GM19372 (cell line): ENCODE measurements at regions not wholly inside any gene's neighbourhood (a gene's known extent, or its start where the extent isn't known, plus 50 kb on each side); places are given as distances from the start of the nearest gene placed in this dataset.
A peak's percentile ranks its signal among the peaks of the same experiment; 100 is the strongest.

Source experiments
- ATAC-seq: cut with Tn5 transposase; IDR thresholded peaks from one replicate; pipeline ENCODE4 v1.9.1; 2021; ENCODE audit warnings: mild to moderate bottlenecking, low read depth, moderate library complexity; ENCODE audit not compliant: unreplicated experiment

DNA sequence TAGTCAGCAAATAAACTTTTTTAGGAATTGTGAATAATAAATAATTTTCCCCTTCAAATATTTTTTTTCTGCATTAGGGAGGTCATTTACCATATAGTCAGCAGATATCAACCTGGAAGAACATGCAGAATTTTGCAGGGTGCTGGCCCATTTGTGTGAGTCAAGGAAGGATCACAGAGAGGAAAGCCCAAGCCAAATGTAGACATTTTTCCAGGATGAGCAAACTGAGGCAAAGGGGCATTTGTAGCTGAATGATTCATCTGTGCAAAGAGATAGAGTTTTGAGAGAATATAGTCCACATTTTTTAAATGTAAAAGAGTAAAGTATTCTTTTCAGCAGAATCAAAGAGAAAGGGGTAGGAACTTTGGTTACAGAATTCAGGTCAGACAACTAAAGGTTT, 555.5 kb upstream of the MARCKS start:
- no peak for ATAC-seq

DNA sequence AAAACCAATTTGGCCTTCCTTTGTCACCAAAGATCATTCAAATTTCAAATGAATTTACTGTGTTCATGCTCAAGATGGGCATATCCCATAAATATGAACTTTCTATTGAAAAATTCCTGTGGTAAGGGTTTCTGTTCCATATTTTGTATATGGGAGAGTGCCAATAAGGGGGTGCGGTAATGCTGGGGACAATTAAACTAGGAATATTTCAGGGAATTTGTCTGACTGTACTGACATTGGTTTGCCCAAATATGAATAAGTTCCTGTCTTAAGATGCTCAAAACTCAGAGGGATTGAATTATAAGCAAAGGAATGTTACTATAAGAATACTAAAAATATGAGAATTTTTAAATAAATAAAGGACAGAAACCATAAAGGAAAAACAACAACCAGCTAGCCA, 553.0 kb upstream of the MARCKS start:
- ATAC-seq: no peak

DNA sequence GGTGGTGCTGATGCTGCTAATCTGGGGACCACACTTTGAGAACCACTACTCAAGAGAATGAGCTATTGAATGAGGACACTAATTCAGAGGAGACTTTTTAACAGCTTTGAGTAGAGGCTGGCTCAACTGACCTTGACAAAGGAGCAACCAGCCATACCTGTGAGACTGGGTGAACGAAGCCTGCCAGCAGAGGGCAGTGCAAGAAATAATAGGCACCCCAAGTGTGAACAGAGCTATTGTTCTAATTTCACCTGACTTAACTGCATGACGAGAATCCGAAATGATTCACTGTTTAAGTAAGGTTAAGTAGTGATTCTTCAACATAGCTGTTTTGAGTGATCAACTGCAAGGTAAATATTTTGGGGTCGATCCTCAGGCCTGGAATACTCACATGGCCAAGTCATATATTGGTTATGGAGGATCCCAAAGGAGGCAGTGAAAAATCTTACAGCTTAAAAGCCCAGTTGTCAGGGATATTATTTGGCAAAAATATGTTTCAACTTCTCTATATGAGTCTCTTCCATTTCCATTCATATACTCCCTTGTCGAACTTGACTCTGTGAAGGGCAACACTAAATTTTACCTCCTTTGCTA, 550.5 kb upstream of the MARCKS start:
- ATAC-seq: peak; percentile 96

DNA sequence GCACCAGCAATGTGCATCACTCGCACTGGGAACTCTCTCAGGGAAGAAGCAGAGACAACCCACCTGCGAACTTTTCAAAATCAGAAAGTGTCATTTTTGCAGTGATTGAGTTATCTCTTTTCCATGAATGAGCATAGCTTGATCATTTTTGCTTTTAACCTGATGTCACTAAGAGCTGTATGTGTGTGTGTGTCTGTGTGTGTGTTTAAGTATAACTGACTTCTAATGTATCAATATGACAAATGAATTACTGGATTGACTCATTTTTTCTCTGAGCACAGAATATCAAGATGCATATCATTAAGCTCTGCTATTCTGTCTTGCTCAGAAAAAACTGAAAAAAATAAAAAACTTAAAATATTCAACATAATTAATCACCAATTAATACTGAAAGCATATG, 548.9 kb upstream of the MARCKS start:
- ATAC-seq: no peak

DNA sequence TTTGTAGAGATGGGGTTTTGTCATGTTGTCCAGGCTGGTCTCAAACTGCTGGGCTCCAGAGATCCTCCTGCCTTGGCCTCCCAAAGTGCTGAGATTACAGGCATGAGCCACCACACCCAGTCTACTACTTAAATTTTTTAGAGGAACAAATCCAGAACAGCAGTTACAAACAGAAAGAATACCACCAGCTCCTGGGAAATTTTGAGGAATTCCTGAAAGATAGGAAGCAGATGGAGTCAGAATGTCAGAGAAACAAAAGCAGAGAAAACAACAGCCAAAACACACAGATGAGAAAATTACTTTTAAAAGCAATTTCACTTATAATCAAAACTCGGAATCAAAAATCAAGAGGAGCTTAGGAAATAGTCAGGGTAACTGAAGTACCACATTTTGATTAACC, 543.3 kb upstream of the MARCKS start:
- no peak for ATAC-seq

DNA sequence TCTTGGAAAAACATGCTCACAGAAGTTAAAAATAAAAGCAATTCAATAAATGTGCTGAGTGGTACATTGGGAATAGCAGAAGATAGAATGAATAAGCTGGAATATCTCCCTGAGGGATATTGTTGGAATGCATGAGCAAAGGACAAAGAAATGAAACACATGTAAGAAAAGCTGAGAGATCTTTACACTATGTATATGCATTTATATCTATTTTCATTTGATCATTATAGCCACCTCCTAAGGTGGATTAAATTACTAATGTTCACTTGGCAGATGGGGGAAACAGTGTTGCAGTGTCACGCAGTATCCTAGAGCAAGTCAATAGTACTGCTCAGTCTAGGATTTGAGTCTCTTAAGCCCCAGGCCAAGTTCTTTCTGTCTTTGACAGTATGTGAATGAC, 542.0 kb upstream of the MARCKS start:
- no peak for ATAC-seq

DNA sequence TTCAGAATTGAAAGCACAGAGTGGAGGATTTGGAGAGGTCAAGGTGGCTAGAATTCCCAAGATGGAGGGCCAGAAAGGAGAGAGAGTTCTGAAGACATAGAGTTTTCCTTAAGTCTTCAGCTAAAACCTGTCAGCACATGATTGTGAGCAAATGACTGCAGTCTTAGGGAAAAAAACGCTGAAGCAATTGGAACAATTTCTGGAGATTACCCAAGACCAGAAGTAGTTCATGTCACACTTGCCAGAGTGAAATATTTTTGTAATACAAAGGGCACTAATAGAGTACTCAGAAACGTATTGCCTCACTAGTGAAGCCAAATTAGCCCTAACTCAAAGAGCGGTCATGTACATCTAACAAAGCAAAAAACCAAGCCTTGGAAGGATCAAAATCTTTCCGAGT, 541.3 kb upstream of the MARCKS start:
- ATAC-seq: no peak

DNA sequence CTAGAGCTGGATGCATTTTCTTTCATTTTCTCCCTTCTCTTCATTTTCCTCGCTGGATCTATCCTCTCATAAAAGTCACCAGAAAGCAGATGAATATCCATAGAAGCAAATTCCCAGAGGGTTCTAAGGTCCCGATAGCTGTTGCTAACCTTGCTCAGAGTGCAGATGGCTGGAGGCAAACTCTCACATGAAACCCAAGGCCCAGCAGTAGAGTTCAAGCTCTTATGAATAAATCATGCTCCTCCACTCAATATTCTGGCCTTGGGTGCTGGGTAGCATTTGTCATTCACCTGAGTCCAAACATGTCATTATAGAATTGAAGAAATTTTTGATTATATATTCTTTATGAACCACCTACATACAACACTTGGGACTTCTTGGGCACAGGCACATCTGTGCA, 539.7 kb upstream of the MARCKS start:
- no peak for ATAC-seq

DNA sequence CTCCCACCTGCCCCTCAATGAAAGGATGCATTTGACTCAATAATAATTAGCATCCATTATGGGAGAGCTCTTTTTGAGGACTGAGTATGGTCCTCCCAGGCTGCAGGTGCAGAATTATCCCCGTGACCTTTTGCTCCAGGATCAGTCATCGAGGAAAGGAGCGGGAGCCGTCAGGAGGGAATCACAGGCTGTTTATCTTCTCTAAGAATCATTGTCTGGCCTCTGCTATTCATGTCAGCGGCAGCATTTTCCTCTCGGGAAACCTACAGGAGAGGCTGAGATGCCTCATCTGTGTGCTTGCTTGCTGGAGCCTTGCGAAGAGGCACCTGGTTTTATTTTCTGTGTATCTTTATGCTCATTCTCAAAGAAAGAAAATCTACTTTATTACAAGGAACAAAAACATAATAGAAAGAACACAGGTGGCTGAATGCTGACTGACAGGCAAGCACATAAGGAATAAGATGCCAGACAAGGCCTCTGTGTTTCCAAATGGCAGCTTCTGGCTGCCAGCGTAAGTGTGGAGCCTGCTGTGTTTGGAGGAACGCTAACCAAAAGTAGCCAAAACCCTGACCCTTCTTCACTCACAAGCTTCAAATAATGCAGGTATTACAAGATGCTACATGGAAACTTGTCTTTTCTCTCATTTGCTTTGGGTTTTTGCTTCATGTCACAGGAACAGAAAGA, 539.1 kb upstream of the MARCKS start:
- ATAC-seq: no peak

DNA sequence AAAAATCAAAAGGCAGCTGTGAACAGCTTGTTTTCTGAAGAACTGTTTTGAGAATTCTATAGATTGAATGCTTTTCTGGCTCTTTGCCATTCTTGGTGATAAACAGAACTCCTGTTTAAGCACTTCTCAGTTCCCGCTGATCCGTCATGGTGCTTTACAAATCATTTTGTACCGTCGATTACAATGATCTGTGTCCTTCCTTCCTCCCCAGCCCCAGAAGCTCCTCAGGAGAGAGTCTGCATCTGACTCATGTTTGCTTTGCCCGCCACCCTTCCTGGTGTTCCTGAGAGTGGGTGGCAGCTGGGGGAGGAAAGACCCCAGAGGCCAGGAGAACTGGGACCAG, 538.6 kb upstream of the MARCKS start:
- ATAC-seq: no peak

DNA sequence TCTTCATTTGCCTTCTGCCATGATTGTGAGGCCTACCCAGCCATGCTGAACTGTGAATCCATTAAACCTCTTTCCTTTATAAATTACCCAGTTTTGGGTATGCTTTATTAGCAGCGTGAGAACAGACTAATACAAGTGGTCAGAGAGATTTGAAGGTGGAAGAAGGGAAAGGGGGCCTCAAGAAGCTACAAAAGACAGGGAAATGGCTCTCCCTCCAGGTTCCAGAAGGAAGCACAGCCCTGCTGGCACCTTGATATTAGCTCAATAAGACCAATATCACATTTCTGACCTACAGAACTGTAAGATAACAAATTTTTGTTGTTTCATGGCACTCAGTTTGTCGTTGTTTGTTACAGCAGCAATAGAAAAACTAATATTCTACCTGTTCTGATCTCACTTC, 536.5 kb upstream of the MARCKS start:
- ATAC-seq: no peak

DNA sequence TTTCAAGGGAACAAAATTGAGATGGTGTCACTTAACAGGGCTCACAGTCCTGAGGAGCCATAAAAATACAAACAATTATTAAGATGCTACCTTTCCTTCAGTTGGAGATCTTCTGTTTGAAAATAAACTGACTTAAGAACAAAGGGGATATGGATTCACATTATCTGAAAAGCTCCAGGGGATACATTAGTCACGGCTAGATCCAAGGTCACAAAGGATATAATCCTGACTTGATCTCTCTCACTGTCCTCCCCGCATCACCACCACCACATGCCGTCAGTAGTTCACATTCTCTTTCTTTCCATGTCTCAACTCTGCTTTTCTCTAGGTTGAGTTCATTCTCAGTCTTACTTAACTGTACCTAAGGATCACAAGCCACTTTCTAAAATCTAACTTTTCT, 530.4 kb upstream of the MARCKS start:
- ATAC-seq: no peak

DNA sequence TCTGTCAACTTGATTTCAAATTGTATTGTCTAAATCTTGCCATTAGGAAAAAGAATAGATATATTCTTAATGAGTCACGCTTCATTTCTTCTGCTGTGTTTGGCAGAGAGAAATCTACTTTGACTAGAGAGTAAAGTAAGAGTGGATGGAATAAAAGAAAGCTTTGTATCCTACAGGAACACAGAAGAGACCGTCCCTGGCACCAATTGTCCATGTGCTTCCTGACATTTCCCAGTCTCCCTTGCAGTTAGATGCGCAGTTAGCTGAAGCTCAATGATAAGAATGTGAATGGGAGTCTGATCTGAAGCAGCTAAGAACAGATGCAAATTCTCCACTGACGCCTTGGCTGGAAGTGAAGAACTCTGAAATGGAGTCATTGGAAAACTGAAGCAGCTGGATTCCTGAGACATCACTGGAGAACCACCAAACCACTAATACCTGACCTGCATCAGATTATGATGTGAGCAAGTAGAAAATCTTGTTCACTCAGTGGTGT, 528.2 kb upstream of the MARCKS start:
- ATAC-seq: no peak

DNA sequence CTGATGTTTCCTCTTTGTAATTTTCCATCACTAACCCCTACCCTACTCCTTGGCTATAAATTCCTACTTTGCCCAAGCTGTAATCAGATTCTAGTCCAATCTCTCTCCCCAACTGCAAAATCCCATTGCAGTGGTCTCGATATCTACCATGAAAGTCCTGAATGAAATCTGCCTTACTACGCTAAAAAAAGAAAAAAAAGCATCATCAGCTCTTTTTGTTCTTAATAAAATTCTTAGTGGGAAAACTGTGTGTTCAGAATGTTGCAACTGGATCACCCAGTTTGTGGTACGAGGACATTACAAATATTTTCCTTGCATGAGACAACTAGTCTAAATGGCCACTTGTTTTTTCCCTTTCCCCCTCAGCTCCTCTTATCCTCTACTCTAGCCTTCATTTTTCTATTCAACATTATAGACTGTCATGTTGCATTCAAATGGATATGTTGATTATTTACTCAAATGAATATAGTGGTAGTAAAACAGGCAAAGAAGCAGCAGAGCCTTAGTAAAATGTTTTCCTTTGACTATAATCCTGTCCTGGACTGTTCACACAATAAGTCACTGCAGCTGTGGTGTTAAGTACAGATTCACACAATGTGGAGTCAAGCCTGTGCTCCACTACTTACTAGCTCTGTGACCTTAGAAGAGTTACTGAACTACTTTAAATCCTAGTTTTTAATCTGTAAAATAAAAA, 527.1 kb upstream of the MARCKS start:
- no peak for ATAC-seq

DNA sequence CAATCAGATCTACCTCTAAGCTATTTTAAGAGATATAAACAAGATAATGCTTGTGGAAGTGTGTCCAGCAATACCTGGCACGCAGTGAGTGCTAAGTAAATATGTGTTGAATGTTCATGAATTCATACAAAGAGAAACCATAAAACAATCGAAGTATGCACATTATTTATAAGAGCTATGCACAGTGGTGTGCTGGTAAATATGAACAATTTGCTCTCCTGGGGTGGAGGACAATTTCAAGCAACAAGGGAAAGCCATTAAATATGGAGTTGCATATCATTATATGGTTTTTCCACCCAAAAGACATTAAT, 526.6 kb upstream of the MARCKS start:
- ATAC-seq: no peak

DNA sequence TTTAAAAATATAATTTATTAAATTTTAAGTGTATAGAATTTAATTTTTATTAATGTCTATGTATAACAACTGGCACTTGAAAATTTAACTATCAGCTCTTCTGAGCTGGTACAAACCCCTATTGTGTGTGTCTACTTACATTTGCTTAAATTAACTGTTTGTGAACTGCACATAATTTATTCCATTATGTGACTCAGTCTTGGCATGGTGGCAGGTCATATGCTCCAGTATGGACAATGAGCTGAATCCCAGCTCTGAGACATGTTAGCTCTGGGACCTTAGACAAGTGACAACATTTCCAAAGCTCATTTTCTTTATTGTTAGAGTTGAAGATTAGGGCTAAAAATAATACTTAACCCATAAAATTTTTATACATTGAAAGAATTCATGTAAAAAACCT, 526.1 kb upstream of the MARCKS start:
- ATAC-seq: no peak

DNA sequence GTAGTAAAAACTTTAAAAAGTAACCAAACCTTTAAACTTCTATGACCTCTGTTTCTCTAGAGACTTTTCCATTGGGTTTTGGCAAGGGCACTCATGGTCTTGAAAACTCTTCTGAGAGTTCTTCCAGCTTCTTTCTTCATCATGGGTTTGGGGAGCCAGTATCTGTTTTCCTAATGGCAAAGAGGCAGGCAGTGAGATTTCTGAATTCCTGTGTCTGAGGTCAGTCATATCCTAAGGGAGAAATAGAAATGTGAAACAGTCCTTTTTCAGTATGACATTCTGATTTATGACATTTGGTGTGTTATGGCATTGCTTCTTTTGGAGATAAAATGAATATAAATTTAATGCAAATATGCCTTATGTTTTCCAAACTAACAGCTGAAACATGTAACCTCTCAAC, 518.5 kb upstream of the MARCKS start:
- no peak for ATAC-seq

DNA sequence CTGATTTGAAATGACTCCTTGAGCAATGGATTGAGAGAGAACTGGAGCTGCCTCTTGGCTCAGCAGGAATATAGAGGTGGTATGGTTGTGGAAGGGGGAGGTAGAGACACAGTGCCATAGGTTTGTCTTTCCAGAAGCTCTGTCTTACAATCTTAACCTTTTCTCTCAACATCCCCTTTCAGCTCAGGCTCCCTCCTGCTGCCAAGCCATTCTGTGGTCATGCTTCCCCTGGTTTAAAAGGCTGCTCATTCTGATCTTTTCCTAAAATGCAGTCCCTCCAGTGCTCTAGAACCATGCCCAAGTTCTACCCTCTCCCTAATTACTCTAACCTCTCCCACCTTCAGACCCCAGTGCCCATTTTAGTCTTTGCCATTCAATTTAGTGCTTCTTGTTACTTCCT, 517.9 kb upstream of the MARCKS start:
- no peak for ATAC-seq

DNA sequence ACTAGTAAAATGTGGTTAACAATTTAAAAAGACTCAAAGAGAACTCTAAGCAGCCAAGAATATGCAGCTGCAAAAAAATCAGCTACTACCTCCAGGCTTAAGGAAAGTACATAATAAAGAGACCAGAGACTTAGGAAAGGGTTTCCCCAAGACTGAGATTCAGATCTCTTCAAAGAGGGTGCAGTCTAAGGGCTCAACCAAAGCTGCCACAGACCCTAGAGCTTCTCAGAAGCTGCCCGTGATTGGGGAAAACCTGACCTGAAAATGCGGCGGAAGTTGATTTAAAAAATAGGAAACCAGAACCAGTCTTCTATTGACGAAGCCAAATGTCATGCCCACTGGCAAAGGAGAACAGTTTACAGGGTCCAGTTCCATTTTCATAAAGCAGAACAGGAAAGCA, 516.8 kb upstream of the MARCKS start:
- ATAC-seq: peak; percentile 51

DNA sequence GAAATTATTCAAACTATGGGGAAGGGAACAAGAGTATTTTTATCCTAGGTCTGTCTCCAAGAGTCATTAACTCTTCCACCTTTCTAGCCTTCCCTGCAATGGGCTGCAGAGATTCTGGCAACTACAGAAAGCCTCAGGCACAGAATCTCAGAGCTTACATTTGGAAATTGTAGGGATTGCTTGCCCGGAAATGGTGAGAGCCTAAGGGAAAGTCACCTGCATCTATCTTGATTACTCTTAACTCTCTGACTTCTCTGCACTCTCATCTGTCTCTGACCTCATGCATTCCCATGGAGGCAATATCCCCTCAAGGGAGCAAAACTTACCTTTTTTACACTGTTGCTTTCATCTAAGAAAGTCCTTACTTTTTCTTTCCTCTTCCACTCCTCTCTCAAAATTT, 513.2 kb upstream of the MARCKS start:
- no peak for ATAC-seq

DNA sequence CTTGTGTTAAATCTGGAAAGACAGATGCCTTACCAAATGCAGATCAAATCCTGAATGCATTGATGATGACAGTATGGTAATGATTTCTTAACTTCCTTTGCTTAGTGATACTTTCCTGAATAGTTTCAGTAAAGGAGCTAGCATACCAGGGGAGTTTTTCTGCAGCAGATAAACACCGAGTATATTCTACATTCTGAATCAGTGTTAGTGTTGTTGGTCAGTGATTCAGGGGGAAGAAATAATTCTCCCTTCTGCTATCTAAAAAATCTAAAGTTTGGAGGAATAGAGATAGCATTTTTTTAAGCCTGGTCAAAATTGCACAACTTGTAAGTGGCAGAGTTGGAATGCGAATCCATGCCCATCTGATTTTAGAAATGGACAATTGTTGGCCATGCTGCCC, 512.2 kb upstream of the MARCKS start:
- no peak for ATAC-seq

DNA sequence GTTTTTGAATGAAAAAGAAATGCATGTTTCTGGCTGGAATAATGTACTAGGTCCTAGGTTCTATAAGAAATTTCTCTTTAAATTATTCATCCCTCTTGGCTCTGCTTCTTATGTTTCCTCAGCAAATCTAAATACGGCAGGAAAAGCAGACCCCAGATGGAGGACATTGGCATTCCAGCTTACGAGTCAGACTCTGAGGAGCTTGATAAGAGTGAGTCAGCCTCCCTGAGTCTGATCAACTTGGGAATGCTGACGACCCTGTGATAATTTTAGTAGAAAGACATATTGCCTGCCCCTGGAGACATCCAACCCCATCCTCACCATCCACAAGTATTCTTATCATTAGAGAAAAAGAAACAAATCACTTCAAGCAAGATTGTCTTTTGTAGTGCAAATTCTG, 509.7 kb upstream of the MARCKS start:
- ATAC-seq: no peak
